OCI-LY7 (cell line): ENCODE measurements at regions not wholly inside any gene's neighbourhood (a gene's known extent, or its start where the extent isn't known, plus 50 kb on each side); places are given as distances from the start of the nearest gene placed in this dataset.

Experiments used
- CTCF ChIP-seq: fragments of 200-600 bp; sonication (generic); conservative IDR thresholded peaks from 2 replicates; pipeline ENCODE4 v1.5.1; 2014; ENCODE audit warnings: mild to moderate bottlenecking, antibody characterized with exemption, low read length, moderate library complexity, mixed read lengths
- EZH2phosphoT487 ChIP-seq: fragments of 200-600 bp; sonication (generic); IDR thresholded peaks from 2 replicates; pipeline ENCODE4 v1.6.1; 2018; ENCODE audit warnings: low read depth, borderline replicate concordance, mild to moderate bottlenecking, mixed run types, antibody characterized with exemption, low read length, moderate library complexity, mixed read lengths

DNA sequence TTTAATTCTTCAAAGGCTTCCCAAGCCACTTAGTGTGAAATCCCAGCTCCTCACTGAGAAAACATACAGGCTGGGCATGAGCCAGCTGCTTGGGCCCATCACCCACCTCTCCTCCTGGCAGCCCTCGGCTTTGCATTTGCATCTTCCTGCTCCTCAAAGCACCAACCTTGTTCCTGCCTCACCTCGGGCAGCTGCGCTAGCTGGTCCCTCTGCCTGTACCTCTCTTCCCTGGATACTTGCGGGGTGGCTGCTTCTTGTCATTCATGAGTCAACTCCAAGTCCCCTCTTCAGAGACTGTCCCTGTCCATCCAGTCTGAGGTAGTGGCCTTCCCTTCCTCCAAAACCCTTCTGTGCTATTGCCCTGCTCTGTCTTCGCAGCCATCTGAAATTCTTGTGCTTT, 116.1 kb upstream of the CXCL14 start:
- TF ChIP-seq CTCF, result no peak
- no peak for TF ChIP-seq EZH2phosphoT487
